Liver (tissue), 8 donors: ENCODE measurements at regions not wholly inside any gene's neighbourhood (a gene's known extent, or its start where the extent isn't known, plus 50 kb on each side); places are given as distances from the start of the nearest gene placed in this dataset.

Experiments used
- DNase-seq: peaks from one replicate; pipeline ENCODE4 v3.0.0-alpha.2; 2017; ENCODE audit warnings: low spot score
- H3K27ac ChIP-seq, 2 donors: one replicate each; pipeline ENCODE4 v1.7.0; 2013; ENCODE audit warnings: inconsistent platforms in 2 of 2, low read length in 2 of 2, control low read depth in 1 of 2, low read depth in 1 of 2, mild to moderate bottlenecking in 1 of 2
- H3K27me3 ChIP-seq, 4 donors: one replicate each; pipeline versions ENCODE4 v1.6.1 to v1.7.0; 2013; ENCODE audit warnings: low read length in 3 of 4, inconsistent platforms in 1 of 4, mild to moderate bottlenecking in 1 of 4, moderate library complexity in 1 of 4; ENCODE audit not compliant: control insufficient read depth in 4 of 4, insufficient read depth in 4 of 4
- H3K36me3 ChIP-seq, 4 donors: one replicate each; pipeline versions ENCODE4 v1.6.1 to v1.7.0; 2013; ENCODE audit warnings: low read length in 3 of 4, mild to moderate bottlenecking in 3 of 4, low read depth in 1 of 4, moderate library complexity in 1 of 4; ENCODE audit not compliant: control insufficient read depth in 4 of 4, insufficient read depth in 3 of 4
- H3K4me1 ChIP-seq, 4 donors: one replicate each; pipeline versions ENCODE4 v1.6.1 to v1.7.0; 2013; ENCODE audit warnings: low read length in 3 of 4, mild to moderate bottlenecking in 3 of 4, moderate library complexity in 1 of 4; ENCODE audit not compliant: control insufficient read depth in 4 of 4, insufficient read depth in 4 of 4
- H3K4me3 ChIP-seq, 3 donors: one replicate each; pipeline versions ENCODE4 v1.6.1 to v1.7.0; 2013; ENCODE audit warnings: low read length in 3 of 3, control low read depth in 1 of 3, low read depth in 1 of 3, mild to moderate bottlenecking in 1 of 3
- H3K9ac ChIP-seq, 2 donors: one replicate each; pipeline ENCODE4 v1.7.0; 2013; ENCODE audit warnings: low read length in 2 of 2, mild to moderate bottlenecking in 2 of 2, moderate library complexity in 2 of 2, control low read depth in 1 of 2, low read depth in 1 of 2
- H3K9me3 ChIP-seq, 4 donors: one replicate each; pipeline versions ENCODE4 v1.6.1 to v1.7.0; 2013; ENCODE audit warnings: low read length in 3 of 4; ENCODE audit not compliant: control insufficient read depth in 4 of 4
- ATF3 ChIP-seq: IDR thresholded peaks from 2 replicates; pipeline ENCODE4 v1.6.1; 2016; ENCODE audit warnings: antibody characterized with exemption
- CTCF ChIP-seq: fragments of 150-350 bp; IDR thresholded peaks from 2 replicates; pipeline ENCODE4 v1.5.1; 2017; ENCODE audit warnings: improper control_type of control experiment, low read depth, low read length; ENCODE audit not compliant: missing input control
- FOXA1 ChIP-seq: IDR thresholded peaks from 2 replicates; pipeline ENCODE4 v1.6.1; 2016; ENCODE audit warnings: antibody characterized with exemption
- FOXA2 ChIP-seq: IDR thresholded peaks from 2 replicates; pipeline ENCODE4 v1.6.1; 2016; ENCODE audit warnings: antibody characterized with exemption
- GABPA ChIP-seq, 2 donors: IDR thresholded peaks in 1 of 2; conservative IDR thresholded peaks in 1 of 2; 2 replicates each; pipeline ENCODE4 v1.6.1; 2016; ENCODE audit warnings: antibody characterized with exemption in 2 of 2, mild to moderate bottlenecking in 1 of 2, moderate library complexity in 1 of 2
- HNF4A ChIP-seq, 2 donors: conservative IDR thresholded peaks; 2 replicates each; pipeline ENCODE4 v1.6.1; 2016; ENCODE audit warnings: antibody characterized with exemption in 2 of 2, mild to moderate bottlenecking in 2 of 2
- HNF4G ChIP-seq: IDR thresholded peaks from 2 replicates; pipeline ENCODE4 v1.6.1; 2016; ENCODE audit warnings: antibody characterized with exemption
- JUND ChIP-seq, 2 donors: IDR thresholded peaks; 2 replicates each; pipeline ENCODE4 v1.6.1; 2016; ENCODE audit warnings: antibody characterized with exemption in 2 of 2
- MAX ChIP-seq: IDR thresholded peaks from 2 replicates; pipeline ENCODE4 v1.6.1; 2016; ENCODE audit warnings: antibody characterized with exemption
- NR2F2 ChIP-seq: IDR thresholded peaks from 2 replicates; pipeline ENCODE4 v1.6.1; 2016; ENCODE audit warnings: antibody characterized with exemption
- RAD21 ChIP-seq, 2 donors: IDR thresholded peaks; 2 replicates each; pipeline ENCODE4 v1.6.1; 2016; ENCODE audit warnings: antibody characterized with exemption in 2 of 2, mild to moderate bottlenecking in 2 of 2
- REST ChIP-seq: IDR thresholded peaks from 2 replicates; pipeline ENCODE4 v1.6.1; 2016; ENCODE audit warnings: antibody characterized with exemption, mild to moderate bottlenecking
- SP1 ChIP-seq: IDR thresholded peaks from 2 replicates; pipeline ENCODE4 v1.6.1; 2018; ENCODE audit warnings: antibody characterized with exemption, mild to moderate bottlenecking
- TAF1 ChIP-seq: conservative IDR thresholded peaks from 2 replicates; pipeline ENCODE4 v1.6.1; 2016; ENCODE audit warnings: antibody characterized with exemption, mild to moderate bottlenecking
- YY1 ChIP-seq: IDR thresholded peaks from 2 replicates; pipeline ENCODE4 v1.6.1; 2016; ENCODE audit warnings: antibody characterized with exemption, mild to moderate bottlenecking
- ZBTB33 ChIP-seq: IDR thresholded peaks from 2 replicates; pipeline ENCODE4 v1.6.1; 2016; ENCODE audit warnings: antibody characterized with exemption
- WGBS: extraction: QIAGEN DNeasy Blood & Tissue Kit; methylation state at CpG from one replicate; pipeline ENCODE4 v1.1.7; 2013; 5-methylcytosine and 5-hydroxymethylcytosine counted together
- donor health status: healthy.
- donor health status: healthy.
- donor health status: healthy.
- donor health status: healthy.
- donor health status: healthy.

GRCh38 chr1:209304166-209304565 lies 279.3 kb upstream of the CAMK1G start:
- Histone ChIP-seq H3K27ac (no peak overlapping the region), H3K36me3 (peaks cover 0 to 1% (median 0%) of the 10 kb centered on the region in 4 donors), H3K27me3 (peaks cover 0 to 6% (median 0%) of the 10 kb centered on the region in 4 donors), H3K4me1 (no peaks in the 10 kb centered on the region), H3K9ac (no peak overlapping the region), H3K9me3 (no peaks in the 10 kb centered on the region), H3K4me3 (no peak overlapping the region)
- WGBS, result 57% methylated on average over 3 of the region's 3 CpGs
- TF ChIP-seq NR2F2 (no peak), FOXA1 (no peak), YY1 (no peak), HNF4A (conservative IDR thresholded peaks at IDR 0.05) (no peak), MAX (no peak), SP1 (no peak), RAD21 (IDR thresholded peaks at IDR 0.05) (no peak), HNF4G (no peak), JUND (IDR thresholded peaks at IDR 0.05) (no peak)
- no peak for DNase-seq

GRCh38 chr1:209305221-209305954 lies 278.1 kb upstream of the CAMK1G start:
- no peak overlapping the region for H3K9ac ChIP-seq
- no peaks in the 10 kb centered on the region for H3K9me3 ChIP-seq
- H3K27ac ChIP-seq, result no peak overlapping the region
- 54% methylated on average over 4 of the region's 4 CpGs for WGBS
- no peak for TF ChIP-seq FOXA2
- TF ChIP-seq FOXA1, result no peak
- TF ChIP-seq REST, result no peak
- no peak for TF ChIP-seq GABPA (IDR thresholded peaks at IDR 0.05 in 1 of 2, conservative IDR thresholded peaks at IDR 0.05 in 1 of 2)
- no peaks in the 10 kb centered on the region for H3K4me1 ChIP-seq
- peaks cover 0 to 6% (median 0%) of the 10 kb centered on the region in 4 donors for H3K27me3 ChIP-seq
- no peak overlapping the region for H3K4me3 ChIP-seq
- DNase-seq, result no peak
- no peaks in the 10 kb centered on the region for H3K36me3 ChIP-seq

GRCh38 chr1:209307846-209308245 lies 275.7 kb upstream of the CAMK1G start:
- Histone ChIP-seq H3K27ac (no peak overlapping the region), H3K27me3 (peaks cover 0 to 6% (median 0%) of the 10 kb centered on the region in 4 donors), H3K36me3 (no peaks in the 10 kb centered on the region), H3K4me3 (no peak overlapping the region), H3K4me1 (no peaks in the 10 kb centered on the region), H3K9me3 (no peaks in the 10 kb centered on the region), H3K9ac (no peak overlapping the region)
- TF ChIP-seq HNF4A (conservative IDR thresholded peaks at IDR 0.05), result no peak
- TF ChIP-seq CTCF, result no peak
- TF ChIP-seq ATF3, result no peak
- TF ChIP-seq FOXA1, result no peak
- TF ChIP-seq TAF1, result no peak
- no peak for TF ChIP-seq SP1
- TF ChIP-seq GABPA (IDR thresholded peaks at IDR 0.05 in 1 of 2, conservative IDR thresholded peaks at IDR 0.05 in 1 of 2), result no peak
- no peak for TF ChIP-seq ZBTB33
- 67% methylated on average over 2 of the region's 2 CpGs for WGBS
- no peak for DNase-seq
